Duodenal mucosa (tissue), 2 donors: ENCODE measurements at regions not wholly inside any gene's neighbourhood (a gene's known extent, or its start where the extent isn't known, plus 50 kb on each side); places are given as distances from the start of the nearest gene placed in this dataset.

ENCODE experiments used
- H3K27ac ChIP-seq: one replicate; pipeline ENCODE4 v1.7.0; 2013; ENCODE audit warnings: low read depth, low read length
- H3K27me3 ChIP-seq, 2 donors: one replicate each; pipeline ENCODE4 v1.7.0; 2013; ENCODE audit warnings: low read length in 2 of 2, control low read depth in 1 of 2; ENCODE audit not compliant: insufficient read depth in 2 of 2, control insufficient read depth in 1 of 2
- H3K36me3 ChIP-seq, 2 donors: one replicate each; pipeline ENCODE4 v1.7.0; 2013; ENCODE audit warnings: low read length in 2 of 2, control low read depth in 1 of 2; ENCODE audit not compliant: insufficient read depth in 2 of 2, control insufficient read depth in 1 of 2
- H3K4me1 ChIP-seq, 2 donors: one replicate each; pipeline ENCODE4 v1.7.0; 2013; ENCODE audit warnings: low read length in 2 of 2, control low read depth in 1 of 2; ENCODE audit not compliant: insufficient read depth in 2 of 2, control insufficient read depth in 1 of 2
- H3K4me3 ChIP-seq, 2 donors: one replicate each; pipeline ENCODE4 v1.7.0; 2013; ENCODE audit warnings: low read length in 2 of 2, low read depth in 1 of 2
- H3K9ac ChIP-seq, 2 donors: one replicate each; pipeline ENCODE4 v1.7.0; 2013; ENCODE audit warnings: low read length in 2 of 2, low read depth in 1 of 2
- H3K9me3 ChIP-seq, 2 donors: one replicate each; pipeline ENCODE4 v1.7.0; 2013; ENCODE audit warnings: low read length in 2 of 2, control low read depth in 1 of 2; ENCODE audit not compliant: control insufficient read depth in 1 of 2

- Histone ChIP-seq H3K4me1 (peaks cover 0 to 4% of the 10 kb centered on the region in 2 donors), H3K27ac (no peak overlapping the region), H3K27me3 (no peaks in the 10 kb centered on the region)
These were observed 164.7 kb upstream of the KLF12 start for GRCh38 chr13:74298923-74299322.

GRCh38 chr13:74289861-74290773, 155.9 kb upstream of the KLF12 start:
- Histone ChIP-seq H3K27me3 (no peaks in the 10 kb centered on the region), H3K9me3 (no peaks in the 10 kb centered on the region), H3K9ac (no peak overlapping the region), H3K4me3 (no peak overlapping the region), H3K27ac (no peak overlapping the region), H3K4me1 (peaks cover 21 to 25% of the 10 kb centered on the region in 2 donors), H3K36me3 (no peaks in the 10 kb centered on the region)

More at GRCh38 chr13:74298923-74299322, 164.7 kb upstream of the KLF12 start:
- no peaks in the 10 kb centered on the region for H3K36me3 ChIP-seq
- H3K9me3 ChIP-seq, result no peaks in the 10 kb centered on the region
- H3K4me3 ChIP-seq, result no peak overlapping the region
- H3K9ac ChIP-seq, result no peak overlapping the region

- H3K9ac ChIP-seq, result no peak overlapping the region
- no peak overlapping the region for H3K4me3 ChIP-seq
- H3K27ac ChIP-seq, result no peak overlapping the region
These were observed 154.9 kb upstream of the KLF12 start for GRCh38 chr13:74289107-74289506.

GRCh38 chr13:74288361-74288911, 154.2 kb upstream of the KLF12 start:
- Histone ChIP-seq H3K9me3 (no peaks in the 10 kb centered on the region), H3K9ac (peak overlapping the region in 1 of 2 donors; percentile 44), H3K36me3 (no peaks in the 10 kb centered on the region), H3K27me3 (no peaks in the 10 kb centered on the region), H3K4me1 (peaks cover 21 to 25% of the 10 kb centered on the region in 2 donors), H3K27ac (peak overlapping the region; percentile 13), H3K4me3 (peak overlapping the region; percentile 58 to 60)

More at GRCh38 chr13:74289107-74289506, 154.9 kb upstream of the KLF12 start:
- H3K36me3 ChIP-seq, result no peaks in the 10 kb centered on the region
- no peaks in the 10 kb centered on the region for H3K9me3 ChIP-seq
- H3K27me3 ChIP-seq, result no peaks in the 10 kb centered on the region
- H3K4me1 ChIP-seq, result peaks cover 21 to 25% of the 10 kb centered on the region in 2 donors

DNA sequence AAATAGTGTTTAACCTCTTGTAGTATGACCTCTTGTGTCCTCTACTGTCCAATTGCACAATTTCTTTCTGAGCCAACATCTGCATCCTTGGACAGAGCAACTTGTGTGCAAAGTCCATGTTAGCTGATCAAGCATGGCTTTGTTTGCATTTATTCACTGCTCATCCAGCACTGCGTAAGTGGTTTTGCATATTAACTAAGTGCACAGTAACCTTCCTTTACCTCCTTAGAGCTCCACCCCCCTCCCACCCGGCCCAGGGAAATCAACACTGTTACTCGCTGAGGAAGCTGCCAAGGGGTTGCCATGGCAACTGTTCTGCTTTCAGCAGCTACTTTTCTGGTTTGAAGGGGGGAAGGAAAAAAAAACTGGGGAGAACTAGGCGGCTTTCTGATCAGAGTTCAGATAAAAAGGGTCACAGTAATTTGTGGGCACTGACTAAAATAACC, 153.5 kb upstream of the KLF12 start:
- Histone ChIP-seq H3K4me3 (peak overlapping the region; percentile 58 to 60), H3K9me3 (no peaks in the 10 kb centered on the region), H3K27ac (no peak overlapping the region), H3K36me3 (no peaks in the 10 kb centered on the region), H3K9ac (peak overlapping the region in 1 of 2 donors; percentile 44), H3K27me3 (no peaks in the 10 kb centered on the region), H3K4me1 (peaks cover 21 to 25% of the 10 kb centered on the region in 2 donors)

DNA sequence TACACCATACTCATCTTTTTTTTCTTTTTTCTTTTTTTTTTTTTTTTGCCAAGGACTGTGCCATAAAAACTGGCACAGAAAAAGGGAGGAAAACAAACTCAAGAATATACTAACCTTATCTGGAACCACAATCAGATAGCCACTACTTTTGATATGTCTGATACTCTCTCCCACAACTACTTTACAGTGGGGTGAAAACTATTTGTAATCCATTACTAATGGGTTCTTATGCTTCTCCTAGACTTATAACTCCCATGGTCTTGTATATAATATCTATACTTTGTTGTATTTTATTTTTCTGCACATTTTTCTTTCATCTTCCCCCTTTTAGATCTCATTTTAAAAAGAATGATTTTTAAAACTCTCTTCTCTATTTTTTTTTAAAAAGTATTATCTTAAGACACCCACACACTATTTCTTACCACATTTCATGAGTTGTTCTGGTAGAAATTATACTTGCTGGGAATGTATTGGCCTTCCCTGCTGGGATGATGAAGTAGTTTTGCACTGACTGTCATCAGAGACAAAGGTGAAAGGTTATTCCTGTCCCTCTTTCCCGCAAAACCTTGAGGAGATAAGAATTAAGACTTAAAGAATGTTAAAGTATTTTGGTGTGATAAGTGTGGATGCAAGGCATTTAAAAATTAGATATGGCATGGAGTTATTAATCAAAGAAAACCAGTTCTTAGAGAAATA, 146.7 kb upstream of the KLF12 start:
- no peak overlapping the region for H3K4me3 ChIP-seq
- no peaks in the 10 kb centered on the region for H3K36me3 ChIP-seq
- no peaks in the 10 kb centered on the region for H3K4me1 ChIP-seq
- no peaks in the 10 kb centered on the region for H3K27me3 ChIP-seq
- H3K27ac ChIP-seq, result no peak overlapping the region
- H3K9me3 ChIP-seq, result no peaks in the 10 kb centered on the region
- no peak overlapping the region for H3K9ac ChIP-seq

GRCh38 chr13:74280093-74280794, 146.0 kb upstream of the KLF12 start:
- no peaks in the 10 kb centered on the region for H3K9me3 ChIP-seq
- H3K9ac ChIP-seq, result no peak overlapping the region
- H3K27me3 ChIP-seq, result no peaks in the 10 kb centered on the region
- H3K4me3 ChIP-seq, result no peak overlapping the region
- no peaks in the 10 kb centered on the region for H3K36me3 ChIP-seq
- no peaks in the 10 kb centered on the region for H3K4me1 ChIP-seq
- H3K27ac ChIP-seq, result no peak overlapping the region

DNA sequence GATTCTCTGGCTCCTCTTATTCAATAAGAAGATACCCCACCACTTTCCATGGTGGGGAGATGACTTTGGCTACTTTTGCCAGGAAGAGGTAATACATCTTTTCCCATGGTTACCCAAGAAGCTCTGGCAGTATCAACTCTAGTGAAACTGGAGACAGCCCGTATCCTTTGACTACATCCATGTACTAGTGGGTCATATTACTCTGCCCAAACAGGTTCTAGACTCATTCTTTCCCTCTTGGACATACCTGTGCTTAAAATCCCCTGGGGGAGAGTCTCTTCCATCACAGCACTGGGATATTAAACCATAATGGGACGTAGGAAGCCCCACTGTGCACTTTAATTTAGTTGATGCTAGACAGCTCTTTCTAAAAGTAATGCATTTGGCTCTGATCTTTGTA, 144.7 kb upstream of the KLF12 start:
- no peaks in the 10 kb centered on the region for H3K27me3 ChIP-seq
- no peaks in the 10 kb centered on the region for H3K36me3 ChIP-seq
- no peak overlapping the region for H3K9ac ChIP-seq
- no peaks in the 10 kb centered on the region for H3K4me1 ChIP-seq
- no peak overlapping the region for H3K27ac ChIP-seq
- no peaks in the 10 kb centered on the region for H3K9me3 ChIP-seq
- H3K4me3 ChIP-seq, result no peak overlapping the region

GRCh38 chr13:74274916-74275315, 140.7 kb upstream of the KLF12 start:
- H3K9me3 ChIP-seq, result peaks cover 4% of the 10 kb centered on the region in 2 donors
- H3K36me3 ChIP-seq, result no peaks in the 10 kb centered on the region
- H3K9ac ChIP-seq, result no peak overlapping the region
- H3K27ac ChIP-seq, result no peak overlapping the region
- no peaks in the 10 kb centered on the region for H3K27me3 ChIP-seq
- H3K4me1 ChIP-seq, result no peaks in the 10 kb centered on the region
- no peak overlapping the region for H3K4me3 ChIP-seq
